HEK293 (cell line): ENCODE measurements at regions not wholly inside any gene's neighbourhood (a gene's known extent, or its start where the extent isn't known, plus 50 kb on each side); places are given as distances from the start of the nearest gene placed in this dataset.

Experiments
- CTCF ChIA-PET: fragments of 350-600 bp; formaldehyde crosslinking; extraction: SDS; loops from one replicate; lab custom pipeline; 2021; ENCODE audit warnings: antibody characterized with exemption; lab: Yijun Ruan, JAX
- POLR2A ChIA-PET: fragments of 300-600 bp; formaldehyde crosslinking; extraction: SDS; loops from one replicate; lab custom pipeline; 2020; ENCODE audit warnings: antibody characterized with exemption, inconsistent platforms; lab: Yijun Ruan, JAX
- H3K27ac ChIP-seq: fragments of 200-500 bp; sonication (Bioruptor generic); 2 replicates; pipeline ENCODE4 v1.5.1; 2014; ENCODE audit warnings: low read depth, low read length, control low read depth, inconsistent platforms; ENCODE audit errors: extremely low read depth
- H3K36me3 ChIP-seq, 2 experiments: fragments of 200-500 bp in 1 of 2; sonication (Bioruptor generic) in 1 of 2; 1 replicate in 1 of 2; 2 replicates in 1 of 2; pipeline ENCODE4 v1.5.1; 2014 to 2017; ENCODE audit warnings: inconsistent platforms in 2 of 2, low read length in 2 of 2; ENCODE audit not compliant: control insufficient read depth in 2 of 2, insufficient read depth in 1 of 2
- H3K4me1 ChIP-seq: fragments of 200-500 bp; sonication (Bioruptor generic); 2 replicates; pipeline ENCODE4 v1.5.1; 2014; ENCODE audit warnings: mild to moderate bottlenecking, low read length, inconsistent platforms; ENCODE audit not compliant: control insufficient read depth, insufficient read depth
- H3K4me3 ChIP-seq: 2 replicates; pipeline ENCODE4 v1.5.1; 2011; ENCODE audit warnings: low read depth, mild to moderate bottlenecking, control low read depth, low read length, moderate library complexity
- H3K9me3 ChIP-seq: fragments of 200-500 bp; sonication (Bioruptor generic); 2 replicates; pipeline ENCODE4 v1.5.1; 2014; ENCODE audit warnings: low read depth, low read length, inconsistent platforms; ENCODE audit not compliant: control insufficient read depth, insufficient read depth
- GFI1B ChIP-seq: fragments of 450-650 bp; formaldehyde crosslinking; IDR thresholded peaks from 2 replicates; pipeline ENCODE4 v1.5.1; 2016; ENCODE audit warnings: missing biosample characterization, missing genetic modification characterization
- ZNF157 ChIP-seq: fragments of 450-650 bp; formaldehyde crosslinking; IDR thresholded peaks from 2 replicates; pipeline ENCODE4 v1.5.1; 2016; ENCODE audit warnings: missing biosample characterization, missing genetic modification characterization
- ZNF24 ChIP-seq: fragments of 450-650 bp; formaldehyde crosslinking; IDR thresholded peaks from 2 replicates; pipeline ENCODE4 v1.5.1; 2016; ENCODE audit warnings: missing biosample characterization, missing genetic modification characterization
- ZNF416 ChIP-seq: fragments of 450-650 bp; formaldehyde crosslinking; IDR thresholded peaks from 2 replicates; pipeline ENCODE4 v1.5.1; 2016; ENCODE audit warnings: missing biosample characterization, missing genetic modification characterization
- ZNF664 ChIP-seq: fragments of 450-650 bp; formaldehyde crosslinking; IDR thresholded peaks from 2 replicates; pipeline ENCODE4 v1.5.1; 2016; ENCODE audit warnings: missing biosample characterization, missing genetic modification characterization
- ZNF677 ChIP-seq: fragments of 450-650 bp; IDR thresholded peaks from 2 replicates; pipeline ENCODE4 v1.5.0; 2018; ENCODE audit warnings: missing biosample characterization, mild to moderate bottlenecking, missing genetic modification characterization, moderate library complexity
- ZNF701 ChIP-seq: fragments of 450-650 bp; formaldehyde crosslinking; IDR thresholded peaks from 2 replicates; pipeline ENCODE4 v1.5.1; 2016; ENCODE audit warnings: missing biosample characterization, missing genetic modification characterization
- ZSCAN16 ChIP-seq: fragments of 450-650 bp; formaldehyde crosslinking; IDR thresholded peaks from 2 replicates; pipeline ENCODE4 v1.5.1; 2016; ENCODE audit warnings: missing biosample characterization, missing genetic modification characterization
- TF ChIP-seq, protein P1 (sequence below): fragments of 450-650 bp; formaldehyde crosslinking; IDR thresholded peaks from 2 replicates; pipeline ENCODE4 v1.5.1; 2016; ENCODE audit warnings: missing biosample characterization, missing genetic modification characterization
- TF ChIP-seq, protein P2 (sequence below): fragments of 450-650 bp; formaldehyde crosslinking; IDR thresholded peaks from 2 replicates; pipeline ENCODE4; 2016; ENCODE audit warnings: missing biosample characterization, missing genetic modification characterization
- TF ChIP-seq, protein P3 (sequence below): fragments of 450-650 bp; formaldehyde crosslinking; IDR thresholded peaks from 2 replicates; pipeline ENCODE4 v1.5.1; 2016; ENCODE audit warnings: missing biosample characterization, missing genetic modification characterization
- TF ChIP-seq, protein P4 (sequence below): fragments of 450-650 bp; formaldehyde crosslinking; IDR thresholded peaks from 2 replicates; pipeline ENCODE4 v1.5.1; 2016; ENCODE audit warnings: missing biosample characterization, missing genetic modification characterization
- TF ChIP-seq, protein P5 (sequence below): fragments of 450-650 bp; formaldehyde crosslinking; IDR thresholded peaks from 2 replicates; pipeline ENCODE4 v1.5.1; 2016; ENCODE audit warnings: missing biosample characterization, missing genetic modification characterization

DNA sequence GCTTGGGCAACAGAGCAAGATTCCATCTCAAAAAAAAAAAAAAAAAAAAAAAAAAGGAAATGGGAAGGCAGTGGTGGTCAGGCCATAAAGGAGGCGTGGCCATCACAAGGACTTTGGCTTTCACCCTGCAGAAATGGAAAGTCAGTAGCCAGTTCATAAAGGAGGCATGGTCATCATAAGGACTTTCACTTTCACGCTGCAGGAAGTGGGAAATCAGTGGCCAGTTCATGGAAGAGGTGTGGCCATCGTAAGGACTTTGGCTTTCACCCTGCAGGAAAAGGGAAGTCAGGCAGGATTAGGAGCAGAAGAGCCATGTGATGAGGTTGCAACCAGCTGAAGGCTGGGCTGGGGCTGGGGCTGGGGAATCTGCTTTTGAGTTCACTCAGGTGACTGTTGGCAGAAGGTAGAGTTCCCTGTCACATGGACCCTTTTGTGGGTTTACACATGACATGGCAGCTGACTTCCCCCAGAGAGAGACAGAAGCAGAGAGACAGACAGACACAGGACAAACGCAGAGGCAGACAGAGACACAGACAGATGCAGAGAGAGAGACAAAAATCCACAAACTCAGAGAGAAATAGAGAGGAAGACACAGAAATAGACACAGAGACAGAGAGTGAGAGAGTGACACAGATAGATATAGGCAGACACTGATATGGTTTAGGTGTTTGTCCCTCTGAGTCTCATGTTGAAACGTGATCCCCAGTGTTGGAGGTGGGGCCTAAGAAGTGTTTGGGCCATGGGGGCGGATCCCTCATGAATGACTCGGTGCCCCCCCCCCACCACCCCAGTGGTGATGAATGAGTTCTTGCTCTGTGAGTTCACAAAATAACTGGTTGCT is 263.9 kb upstream of the KAZN start:
- ChIA-PET POLR2A (no interaction called here), CTCF (no interaction called here)
- H3K27ac ChIP-seq = no peak overlapping the region
- H3K9me3 ChIP-seq = no peaks in the 10 kb centered on the region
- H3K4me3 ChIP-seq = no peak overlapping the region
- no peaks in the 10 kb centered on the region for H3K36me3 ChIP-seq
- no peaks in the 10 kb centered on the region for H3K4me1 ChIP-seq
- TF ChIP-seq, protein P1, sequence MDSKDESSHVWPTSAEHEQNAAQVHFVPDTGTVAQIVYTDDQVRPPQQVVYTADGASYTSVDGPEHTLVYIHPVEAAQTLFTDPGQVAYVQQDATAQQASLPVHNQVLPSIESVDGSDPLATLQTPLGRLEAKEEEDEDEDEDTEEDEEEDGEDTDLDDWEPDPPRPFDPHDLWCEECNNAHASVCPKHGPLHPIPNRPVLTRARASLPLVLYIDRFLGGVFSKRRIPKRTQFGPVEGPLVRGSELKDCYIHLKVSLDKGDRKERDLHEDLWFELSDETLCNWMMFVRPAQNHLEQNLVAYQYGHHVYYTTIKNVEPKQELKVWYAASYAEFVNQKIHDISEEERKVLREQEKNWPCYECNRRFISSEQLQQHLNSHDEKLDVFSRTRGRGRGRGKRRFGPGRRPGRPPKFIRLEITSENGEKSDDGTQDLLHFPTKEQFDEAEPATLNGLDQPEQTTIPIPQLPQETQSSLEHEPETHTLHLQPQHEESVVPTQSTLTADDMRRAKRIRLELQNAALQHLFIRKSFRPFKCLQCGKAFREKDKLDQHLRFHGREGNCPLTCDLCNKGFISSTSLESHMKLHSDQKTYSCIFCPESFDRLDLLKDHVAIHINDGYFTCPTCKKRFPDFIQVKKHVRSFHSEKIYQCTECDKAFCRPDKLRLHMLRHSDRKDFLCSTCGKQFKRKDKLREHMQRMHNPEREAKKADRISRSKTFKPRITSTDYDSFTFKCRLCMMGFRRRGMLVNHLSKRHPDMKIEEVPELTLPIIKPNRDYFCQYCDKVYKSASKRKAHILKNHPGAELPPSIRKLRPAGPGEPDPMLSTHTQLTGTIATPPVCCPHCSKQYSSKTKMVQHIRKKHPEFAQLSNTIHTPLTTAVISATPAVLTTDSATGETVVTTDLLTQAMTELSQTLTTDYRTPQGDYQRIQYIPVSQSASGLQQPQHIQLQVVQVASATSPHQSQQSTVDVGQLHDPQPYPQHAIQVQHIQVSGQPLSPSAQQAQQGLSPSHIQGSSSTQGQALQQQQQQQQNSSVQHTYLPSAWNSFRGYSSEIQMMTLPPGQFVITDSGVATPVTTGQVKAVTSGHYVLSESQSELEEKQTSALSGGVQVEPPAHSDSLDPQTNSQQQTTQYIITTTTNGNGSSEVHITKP = peak; percentile 17; the same call in 1 of the 2 replicates
- no peak for TF ChIP-seq ZNF24 (tag by site-specific recombination)
- no peak for TF ChIP-seq ZNF677 (tag by site-specific recombination)
- TF ChIP-seq, protein P2, sequence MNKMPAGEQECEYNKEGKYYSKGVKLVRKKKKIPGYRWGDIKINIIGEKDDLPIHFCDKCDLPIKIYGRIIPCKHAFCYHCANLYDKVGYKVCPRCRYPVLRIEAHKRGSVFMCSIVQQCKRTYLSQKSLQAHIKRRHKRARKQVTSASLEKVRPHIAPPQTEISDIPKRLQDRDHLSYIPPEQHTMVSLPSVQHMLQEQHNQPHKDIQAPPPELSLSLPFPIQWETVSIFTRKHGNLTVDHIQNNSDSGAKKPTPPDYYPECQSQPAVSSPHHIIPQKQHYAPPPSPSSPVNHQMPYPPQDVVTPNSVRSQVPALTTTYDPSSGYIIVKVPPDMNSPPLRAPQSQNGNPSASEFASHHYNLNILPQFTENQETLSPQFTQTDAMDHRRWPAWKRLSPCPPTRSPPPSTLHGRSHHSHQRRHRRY = no peak

DNA sequence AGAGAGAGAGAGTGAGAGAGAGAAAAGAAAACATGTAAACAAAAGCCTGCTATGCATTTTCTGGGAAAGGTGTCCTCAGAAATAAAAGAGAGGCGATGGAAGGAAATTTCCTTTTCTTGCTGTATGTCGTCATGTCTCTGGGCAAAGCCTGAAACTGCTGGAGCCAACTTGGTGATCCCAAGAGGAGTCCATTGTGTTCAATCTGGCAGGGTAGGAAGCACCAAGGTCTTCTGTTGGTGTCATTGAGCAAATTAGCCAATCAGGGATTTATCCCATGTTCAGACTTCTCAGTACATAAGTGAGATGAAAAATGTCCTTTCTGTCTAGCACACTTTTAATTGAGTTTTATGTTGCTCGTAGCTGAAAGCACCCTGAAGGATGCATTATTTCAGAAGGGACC is 260.0 kb upstream of the KAZN start:
- ChIA-PET CTCF (no interaction called here), POLR2A (no interaction called here)
- H3K4me3 ChIP-seq = no peak overlapping the region
- no peaks in the 10 kb centered on the region for H3K36me3 ChIP-seq
- H3K9me3 ChIP-seq = no peaks in the 10 kb centered on the region
- H3K4me1 ChIP-seq = no peaks in the 10 kb centered on the region
- no peak overlapping the region for H3K27ac ChIP-seq
- no peak for TF ChIP-seq ZNF664
- TF ChIP-seq ZNF701 (tag by site-specific recombination) = no peak
- TF ChIP-seq, protein P3, sequence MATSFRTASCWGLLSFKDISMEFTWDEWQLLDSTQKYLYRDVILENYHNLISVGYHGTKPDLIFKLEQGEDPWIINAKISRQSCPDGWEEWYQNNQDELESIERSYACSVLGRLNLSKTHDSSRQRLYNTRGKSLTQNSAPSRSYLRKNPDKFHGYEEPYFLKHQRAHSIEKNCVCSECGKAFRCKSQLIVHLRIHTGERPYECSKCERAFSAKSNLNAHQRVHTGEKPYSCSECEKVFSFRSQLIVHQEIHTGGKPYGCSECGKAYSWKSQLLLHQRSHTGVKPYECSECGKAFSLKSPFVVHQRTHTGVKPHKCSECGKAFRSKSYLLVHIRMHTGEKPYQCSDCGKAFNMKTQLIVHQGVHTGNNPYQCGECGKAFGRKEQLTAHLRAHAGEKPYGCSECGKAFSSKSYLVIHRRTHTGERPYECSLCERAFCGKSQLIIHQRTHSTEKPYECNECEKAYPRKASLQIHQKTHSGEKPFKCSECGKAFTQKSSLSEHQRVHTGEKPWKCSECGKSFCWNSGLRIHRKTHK (tag by site-specific recombination) = no peak
- no peak for TF ChIP-seq ZNF157
- TF ChIP-seq, protein P4, sequence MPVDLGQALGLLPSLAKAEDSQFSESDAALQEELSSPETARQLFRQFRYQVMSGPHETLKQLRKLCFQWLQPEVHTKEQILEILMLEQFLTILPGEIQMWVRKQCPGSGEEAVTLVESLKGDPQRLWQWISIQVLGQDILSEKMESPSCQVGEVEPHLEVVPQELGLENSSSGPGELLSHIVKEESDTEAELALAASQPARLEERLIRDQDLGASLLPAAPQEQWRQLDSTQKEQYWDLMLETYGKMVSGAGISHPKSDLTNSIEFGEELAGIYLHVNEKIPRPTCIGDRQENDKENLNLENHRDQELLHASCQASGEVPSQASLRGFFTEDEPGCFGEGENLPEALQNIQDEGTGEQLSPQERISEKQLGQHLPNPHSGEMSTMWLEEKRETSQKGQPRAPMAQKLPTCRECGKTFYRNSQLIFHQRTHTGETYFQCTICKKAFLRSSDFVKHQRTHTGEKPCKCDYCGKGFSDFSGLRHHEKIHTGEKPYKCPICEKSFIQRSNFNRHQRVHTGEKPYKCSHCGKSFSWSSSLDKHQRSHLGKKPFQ (tag by site-specific recombination) = no peak
- TF ChIP-seq GFI1B = no peak
- TF ChIP-seq, protein P5, sequence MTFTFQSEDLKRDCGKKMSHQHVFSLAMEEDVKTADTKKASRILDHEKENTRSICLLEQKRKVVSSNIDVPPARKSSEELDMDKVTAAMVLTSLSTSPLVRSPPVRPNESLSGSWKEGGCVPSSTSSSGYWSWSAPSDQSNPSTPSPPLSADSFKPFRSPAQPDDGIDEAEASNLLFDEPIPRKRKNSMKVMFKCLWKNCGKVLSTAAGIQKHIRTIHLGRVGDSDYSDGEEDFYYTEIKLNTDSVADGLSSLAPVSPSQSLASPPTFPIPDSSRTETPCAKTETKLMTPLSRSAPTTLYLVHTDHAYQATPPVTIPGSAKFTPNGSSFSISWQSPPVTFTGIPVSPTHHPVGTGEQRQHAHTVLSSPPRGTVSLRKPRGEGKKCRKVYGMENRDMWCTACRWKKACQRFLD (tag by site-specific recombination) = no peak
- no peak for TF ChIP-seq ZSCAN16 (tag by site-specific recombination)
- TF ChIP-seq ZNF416 (tag by site-specific recombination) = no peak
- no peak for TF ChIP-seq ZNF677 (tag by site-specific recombination)
